GM18867 (cell line): ENCODE measurements at regions not wholly inside any gene's neighbourhood (a gene's known extent, or its start where the extent isn't known, plus 50 kb on each side); places are given as distances from the start of the nearest gene placed in this dataset.

Source experiments
- ATAC-seq: cut with Tn5 transposase; IDR thresholded peaks from one replicate; pipeline ENCODE4 v1.9.1; 2021; ENCODE audit warnings: mild to moderate bottlenecking, moderate library complexity; ENCODE audit not compliant: unreplicated experiment

DNA sequence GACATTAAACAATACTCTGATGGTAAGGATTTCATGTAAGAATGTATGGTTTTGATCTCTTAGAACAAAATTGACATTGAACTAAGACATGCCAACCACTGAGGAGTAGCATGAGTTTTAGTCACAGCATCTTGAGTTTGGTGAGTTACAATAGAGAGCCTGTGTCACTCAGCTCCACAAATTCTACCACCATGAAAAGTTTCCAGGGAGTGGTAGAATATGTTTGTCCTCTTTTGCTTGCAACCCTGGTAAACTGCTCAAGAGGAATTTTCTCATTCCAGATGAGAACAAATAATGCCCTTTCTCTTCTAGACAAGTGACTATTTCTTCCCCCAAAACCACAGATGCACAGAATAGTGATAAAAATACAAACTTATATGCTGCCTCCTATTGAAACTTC lies 502.0 kb upstream of the VRK2 start:
- no peak for ATAC-seq

DNA sequence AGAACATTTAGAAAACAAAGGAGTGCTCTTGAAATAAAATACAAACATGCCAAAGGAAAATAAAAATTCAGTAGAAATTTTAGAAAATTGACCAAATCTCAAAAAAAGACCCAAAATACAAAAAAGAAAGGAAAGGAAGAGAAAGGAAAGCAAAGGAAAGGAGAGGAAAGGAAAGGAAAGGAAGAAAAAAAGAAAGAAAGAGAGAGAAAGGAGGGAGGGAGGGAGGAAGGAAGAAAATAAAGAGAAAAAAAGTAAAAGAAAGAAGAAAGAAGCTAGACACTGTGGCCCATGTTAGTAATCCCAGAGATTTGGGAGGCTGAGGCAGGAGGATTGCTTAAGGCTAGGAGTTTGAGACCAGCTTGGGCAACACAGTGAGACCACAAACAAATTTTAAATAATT lies 500.1 kb upstream of the VRK2 start:
- no peak for ATAC-seq

DNA sequence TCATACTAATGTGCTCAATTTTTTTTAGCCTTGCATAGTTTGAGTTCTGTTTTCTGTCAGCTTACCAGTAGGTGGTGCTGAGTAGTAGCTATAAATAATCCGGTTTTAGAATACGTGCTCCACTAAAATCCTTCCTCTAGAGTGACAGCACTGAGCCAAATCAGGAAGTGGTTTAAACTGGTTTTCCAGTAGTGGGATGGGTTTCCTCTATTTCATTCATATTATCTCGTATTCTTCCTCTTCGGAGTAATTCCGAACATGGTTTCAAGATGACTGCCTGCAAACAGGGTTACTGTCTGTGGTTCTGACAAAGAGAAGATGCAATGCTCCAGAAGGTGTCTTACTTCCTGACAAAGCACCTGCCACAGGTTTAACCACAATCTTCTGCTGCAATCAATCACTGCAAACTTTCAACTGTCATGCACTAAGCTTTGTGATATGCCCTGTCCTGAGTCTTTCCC lies 496.9 kb upstream of the VRK2 start:
- ATAC-seq, result peak; percentile 61

DNA sequence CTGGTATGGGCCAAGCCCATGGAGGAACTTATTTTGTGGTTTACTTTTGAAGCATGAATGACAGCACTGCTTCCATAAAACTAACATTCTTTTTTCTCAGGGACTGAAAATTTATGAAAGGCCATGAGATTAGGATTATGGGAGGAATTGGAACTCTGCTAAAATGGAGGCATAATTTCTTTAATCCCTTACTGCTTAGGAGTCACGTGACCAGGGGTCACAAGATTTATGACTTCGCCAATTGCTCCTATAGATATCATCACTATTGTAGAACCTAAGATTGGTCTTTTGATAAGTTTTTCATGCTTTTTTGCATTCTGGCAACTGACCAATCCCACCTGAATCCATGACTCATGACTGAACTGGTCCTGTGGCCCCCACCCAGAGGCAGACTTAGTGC lies 495.7 kb upstream of the VRK2 start:
- no peak for ATAC-seq

DNA sequence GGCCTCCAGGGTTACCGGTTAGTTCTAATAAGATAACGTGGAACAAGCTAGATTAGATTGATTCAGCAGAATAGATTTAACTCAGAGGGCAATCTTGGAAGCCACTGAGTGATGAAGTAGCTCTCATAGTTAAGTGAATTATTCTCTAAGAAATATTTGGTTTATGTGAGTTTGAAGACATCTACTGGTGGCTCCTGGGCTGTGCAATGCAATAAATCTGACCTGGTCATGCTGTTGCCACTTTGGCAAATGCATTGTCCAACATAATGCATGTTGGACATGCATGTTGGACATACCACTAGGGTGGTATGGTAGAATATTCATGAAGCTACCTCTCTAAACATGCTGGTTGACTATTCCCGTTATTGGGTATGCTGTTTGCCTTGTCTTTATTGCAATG lies 493.7 kb upstream of the VRK2 start:
- no peak for ATAC-seq

DNA sequence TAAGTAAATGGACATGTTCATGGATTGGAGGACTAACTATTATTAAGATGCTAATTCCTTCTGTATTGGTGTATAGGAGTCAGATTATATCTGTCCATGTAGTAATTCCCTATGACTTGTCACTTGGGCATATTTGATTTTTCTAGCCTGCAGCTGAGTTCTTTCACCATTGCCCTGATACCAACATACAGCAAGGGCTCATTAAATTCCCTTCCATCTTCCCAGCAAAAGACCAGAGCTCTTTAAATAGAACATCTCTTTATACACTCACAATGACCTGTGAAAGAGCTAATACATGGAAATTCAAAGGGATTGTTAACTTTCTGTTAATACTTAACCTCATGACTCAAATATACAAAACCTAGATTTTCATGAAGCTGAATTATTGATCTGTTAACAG lies 492.3 kb upstream of the VRK2 start:
- no peak for ATAC-seq

DNA sequence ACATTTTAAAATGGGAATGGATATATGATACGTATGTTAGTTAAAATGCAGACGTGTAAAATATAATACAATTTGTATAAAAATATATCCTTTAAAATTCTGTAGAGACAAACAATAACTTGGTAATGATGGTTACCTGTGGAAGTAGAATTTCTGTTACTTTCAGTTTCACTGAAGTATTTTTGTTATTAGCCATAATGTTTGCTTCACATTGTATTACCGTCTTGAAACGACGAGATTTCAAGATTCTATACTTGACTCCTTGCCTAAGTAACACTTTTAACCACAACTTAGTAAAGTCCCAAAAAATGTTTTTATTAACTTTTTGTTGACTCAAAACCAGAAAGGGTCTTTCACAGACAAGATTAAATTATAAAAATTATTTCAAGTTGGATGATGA lies 488.3 kb upstream of the VRK2 start:
- ATAC-seq, result no peak

DNA sequence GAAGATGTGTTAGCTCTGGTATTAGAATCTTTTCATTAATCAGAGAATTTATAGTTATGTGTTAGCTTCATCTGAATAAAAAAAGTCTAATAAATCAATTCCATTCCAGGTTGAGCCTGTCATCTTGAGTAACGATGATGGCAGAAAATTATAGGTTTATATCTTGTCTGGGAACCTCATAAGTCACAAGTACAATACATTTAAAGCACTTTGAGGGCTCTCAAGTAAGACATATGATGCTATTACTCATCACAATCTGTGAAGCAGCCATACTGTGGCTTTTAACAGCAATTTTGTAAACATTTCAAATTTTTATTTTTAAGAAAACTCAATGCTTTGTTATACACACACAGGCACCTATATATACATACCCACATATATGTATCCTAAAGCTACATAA lies 484.1 kb upstream of the VRK2 start:
- ATAC-seq, result no peak

DNA sequence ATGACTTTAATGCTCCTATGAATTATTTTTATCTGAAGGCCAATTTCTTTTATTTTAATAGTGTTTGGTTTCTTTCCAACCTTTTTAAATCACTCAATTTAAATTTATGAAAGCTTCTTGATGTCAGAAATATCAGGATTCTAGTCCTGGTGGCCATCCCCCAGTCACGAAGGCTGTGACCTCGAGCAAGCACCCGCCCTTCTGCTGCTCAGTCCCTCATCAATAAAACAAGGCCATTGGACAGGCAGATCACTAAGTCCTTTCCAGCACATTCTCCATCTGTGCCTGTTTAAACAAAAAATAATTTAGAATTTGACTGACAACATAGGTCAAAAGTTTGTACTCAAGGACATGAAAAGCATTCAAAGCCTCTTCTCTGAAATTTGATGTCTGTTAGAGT lies 483.6 kb upstream of the VRK2 start:
- ATAC-seq, result no peak

DNA sequence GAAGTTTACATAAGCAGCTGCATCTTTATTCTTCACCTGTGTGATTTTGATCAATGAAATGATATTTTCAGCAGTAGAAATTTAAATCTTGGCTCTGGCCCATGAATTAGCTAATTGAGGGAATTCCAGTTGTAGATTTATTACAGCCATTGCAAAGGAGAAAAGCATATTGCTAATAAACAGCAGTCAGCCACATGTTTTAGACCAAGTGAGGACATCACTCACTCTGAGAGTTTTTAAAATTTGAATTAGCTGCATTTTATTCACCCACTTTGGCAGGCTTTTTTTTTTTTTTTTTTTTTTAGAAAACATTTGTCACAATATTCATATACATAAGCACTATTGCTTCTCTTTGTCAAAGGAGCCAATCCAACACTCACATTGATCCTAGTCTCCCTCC lies 479.4 kb upstream of the VRK2 start:
- no peak for ATAC-seq

DNA sequence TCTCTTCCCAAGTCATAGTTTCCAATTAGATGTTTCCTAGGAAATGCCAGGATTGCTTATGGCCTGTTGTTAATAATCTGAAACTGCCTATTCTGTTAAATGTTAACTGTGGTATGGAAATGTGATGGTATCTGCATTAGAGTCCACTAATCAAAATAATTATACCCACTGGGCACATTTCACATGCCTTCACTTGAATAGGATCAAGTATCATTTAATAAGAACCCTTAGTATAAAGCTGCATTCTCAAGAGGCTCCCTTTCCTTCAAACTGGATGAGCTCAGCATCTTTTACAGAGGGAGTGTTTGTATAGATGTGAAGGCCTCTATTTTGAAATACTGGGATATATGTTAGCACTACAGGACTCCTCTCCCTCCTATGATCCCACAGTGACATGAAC lies 477.2 kb upstream of the VRK2 start:
- ATAC-seq, result no peak

DNA sequence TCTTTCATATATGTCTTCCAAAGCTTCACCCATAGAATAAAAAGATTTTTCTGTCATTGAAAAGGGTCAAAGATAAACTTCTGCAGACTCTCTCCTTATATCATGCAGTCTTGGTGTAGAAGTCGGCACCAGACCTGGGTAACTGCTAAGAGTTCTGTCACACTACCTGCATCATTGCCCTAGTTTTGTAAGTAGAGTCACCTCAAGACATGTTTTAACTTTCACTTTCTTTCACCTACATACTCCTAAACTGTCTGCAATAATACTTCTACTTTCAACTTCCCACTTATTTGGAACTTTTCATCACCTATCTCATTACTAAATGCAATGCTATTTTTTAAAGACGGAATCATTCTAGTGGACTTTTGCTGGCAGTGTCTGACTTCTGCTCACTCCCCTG lies 475.6 kb upstream of the VRK2 start:
- peak; percentile 60 for ATAC-seq

DNA sequence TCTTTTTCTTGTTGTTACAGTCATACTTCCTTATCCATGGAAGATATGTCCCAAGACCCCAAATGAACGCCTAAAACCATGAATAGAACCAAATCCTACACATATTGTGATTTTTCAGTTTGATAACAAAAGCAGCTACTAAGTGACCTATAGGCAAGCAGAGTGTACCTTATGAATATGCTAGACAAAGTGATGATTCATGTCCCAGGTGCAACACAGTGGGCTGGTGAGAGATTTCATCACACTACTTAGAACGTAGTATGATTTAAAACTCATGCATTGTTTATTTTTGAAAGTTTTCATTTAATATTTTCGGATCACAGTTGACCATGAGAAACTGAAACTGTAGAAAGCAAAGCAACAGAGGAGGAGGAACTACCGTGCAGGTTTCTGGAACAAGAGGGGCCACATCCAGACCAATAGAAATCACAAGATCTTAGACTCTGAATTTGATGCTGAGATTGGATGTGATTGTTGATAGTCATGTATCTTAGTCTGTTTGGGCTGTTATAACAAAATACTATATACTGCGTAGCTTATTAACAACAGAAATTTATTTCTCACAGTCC lies 470.8 kb upstream of the VRK2 start:
- no peak for ATAC-seq

DNA sequence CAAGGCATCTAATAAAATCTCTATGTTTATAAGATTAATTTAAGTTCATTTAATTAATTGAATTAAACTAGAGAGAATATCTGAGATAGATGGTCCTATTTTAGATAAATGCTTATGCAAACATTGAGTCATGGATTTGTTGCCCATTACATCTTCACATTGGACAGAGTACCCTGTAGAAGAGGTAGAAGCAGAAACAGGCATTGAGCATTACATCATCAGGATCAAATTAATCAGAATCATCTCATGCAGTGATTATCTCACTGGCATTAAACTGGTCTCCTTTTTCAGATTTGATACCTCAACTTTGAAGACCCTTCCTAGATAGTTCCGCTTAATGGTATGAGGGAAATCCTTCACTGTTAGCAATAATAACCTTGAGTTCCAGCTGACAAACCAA lies 469.6 kb upstream of the VRK2 start:
- ATAC-seq, result no peak

DNA sequence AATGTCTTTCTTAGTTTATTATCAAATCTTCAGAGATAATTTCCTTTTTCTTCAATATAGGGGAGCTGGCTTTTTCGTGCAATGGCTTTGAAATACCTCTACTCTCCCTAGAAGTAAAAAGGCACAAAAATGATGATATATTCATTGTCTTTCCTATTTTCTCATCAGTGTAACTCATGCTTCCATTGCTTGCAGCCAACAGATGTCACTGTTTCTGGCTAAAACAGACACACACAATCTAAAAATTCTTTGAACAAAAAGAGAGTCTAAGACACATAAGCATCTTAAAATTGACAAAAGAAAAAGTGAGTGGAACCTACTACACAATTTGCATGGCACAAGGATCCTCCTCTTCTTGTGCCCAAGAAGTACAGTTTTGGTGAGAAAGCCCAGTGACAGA lies 448.7 kb upstream of the VRK2 start:
- no peak for ATAC-seq

DNA sequence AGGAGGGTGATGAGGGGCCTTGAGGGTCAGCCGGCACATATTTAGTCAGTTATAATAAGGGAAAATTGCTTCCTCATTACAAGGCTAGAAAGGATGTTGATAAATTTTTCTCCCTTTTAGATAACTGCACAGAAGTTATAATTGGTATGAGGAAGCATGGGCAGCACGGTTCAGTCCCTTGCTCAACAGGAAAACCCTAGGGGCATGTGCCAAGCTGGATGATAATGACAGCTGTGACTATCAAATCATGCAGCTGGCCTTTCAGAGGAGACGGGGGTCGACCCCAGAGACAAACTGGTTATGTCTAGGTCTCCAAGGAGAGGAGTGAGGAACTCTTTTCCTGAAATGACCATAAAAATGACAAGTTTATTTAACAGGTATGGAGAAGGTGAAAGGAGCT lies 448.1 kb upstream of the VRK2 start:
- no peak for ATAC-seq

DNA sequence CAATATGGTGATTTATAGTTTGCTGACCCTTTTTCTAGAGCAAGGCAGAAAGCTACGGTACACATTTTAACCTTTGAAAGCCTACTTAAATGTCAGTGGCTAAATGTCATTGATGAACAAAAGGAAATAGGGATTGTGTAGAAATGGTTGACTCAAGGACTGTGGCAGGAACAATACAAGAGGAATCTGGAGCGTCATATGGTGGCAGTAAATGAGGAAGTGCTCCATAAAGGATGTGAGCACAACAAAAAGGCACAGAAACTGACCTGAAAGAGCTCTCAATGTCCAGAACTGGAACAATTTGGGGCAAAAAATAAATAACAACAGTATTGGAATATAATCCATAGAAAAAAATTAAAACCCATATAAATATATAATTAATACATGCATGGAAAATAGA lies 443.9 kb upstream of the VRK2 start:
- no peak for ATAC-seq

DNA sequence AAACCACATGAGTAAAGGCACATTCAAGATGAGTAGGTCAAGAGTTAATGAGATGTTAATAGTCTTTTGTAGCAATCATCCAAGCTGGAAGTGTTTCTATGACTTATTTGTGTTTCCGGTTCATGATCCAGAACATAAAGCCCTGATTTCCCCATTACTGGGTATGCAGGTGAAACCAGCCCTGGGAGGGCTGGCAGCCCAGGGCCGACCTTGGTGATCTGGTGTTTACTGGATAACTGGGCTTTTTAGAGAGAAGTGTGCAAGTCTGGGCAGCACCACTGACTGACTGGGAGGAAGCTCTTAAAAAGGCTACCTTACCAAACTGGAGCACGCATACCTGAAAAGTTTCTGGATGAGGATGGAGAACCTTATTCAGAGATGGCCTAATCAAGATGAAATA lies 431.6 kb upstream of the VRK2 start:
- ATAC-seq, result no peak

DNA sequence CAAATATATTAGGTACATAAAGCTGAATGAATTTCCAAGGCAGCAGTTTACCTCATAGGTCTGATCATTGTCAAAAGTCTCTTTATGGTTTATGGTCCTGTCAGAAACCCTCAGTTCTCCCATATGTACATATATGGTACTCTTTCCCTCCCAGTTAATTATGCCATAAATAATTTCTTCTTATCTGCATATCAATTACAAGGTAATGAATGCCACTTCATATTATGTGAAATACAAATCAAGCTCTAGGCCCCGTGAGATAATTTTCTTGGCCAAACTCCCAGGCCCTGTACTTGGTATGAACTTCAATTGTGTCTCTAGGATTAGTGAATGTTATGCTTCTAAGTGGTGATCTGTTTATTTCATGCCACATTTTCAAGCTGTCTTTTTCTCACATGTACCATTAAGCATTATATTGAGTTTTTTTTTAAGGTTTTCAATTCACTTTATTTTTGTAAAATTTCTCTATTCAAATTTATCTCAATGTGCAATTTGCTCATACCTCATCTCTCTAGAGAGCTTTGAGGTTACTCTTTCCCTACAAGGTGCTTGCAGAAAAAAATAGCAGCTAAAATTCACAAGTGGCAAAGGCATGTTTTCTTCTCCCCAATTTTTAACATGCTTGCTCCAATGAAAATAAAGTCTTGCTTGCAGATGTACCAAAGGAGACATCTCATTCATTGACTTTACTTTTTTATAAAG lies 430.6 kb upstream of the VRK2 start:
- no peak for ATAC-seq

DNA sequence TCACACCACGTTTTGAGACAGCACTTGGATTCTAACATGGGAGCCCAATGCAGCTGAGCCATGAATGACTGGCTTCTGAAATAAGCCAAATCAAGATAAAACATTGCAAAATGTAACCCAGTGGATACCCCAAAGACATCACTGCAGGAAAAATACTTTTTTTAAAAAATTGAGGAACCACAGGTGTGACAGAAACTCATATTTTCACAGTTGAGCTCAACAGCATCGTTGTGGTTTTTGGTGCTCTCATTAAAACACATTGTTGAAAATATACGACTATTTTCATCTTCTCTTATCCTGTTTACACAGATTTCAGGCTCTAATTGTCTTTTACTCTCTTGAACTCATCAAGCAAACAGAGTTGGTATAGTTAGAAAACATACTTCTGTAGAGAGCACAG lies 429.3 kb upstream of the VRK2 start:
- no peak for ATAC-seq

DNA sequence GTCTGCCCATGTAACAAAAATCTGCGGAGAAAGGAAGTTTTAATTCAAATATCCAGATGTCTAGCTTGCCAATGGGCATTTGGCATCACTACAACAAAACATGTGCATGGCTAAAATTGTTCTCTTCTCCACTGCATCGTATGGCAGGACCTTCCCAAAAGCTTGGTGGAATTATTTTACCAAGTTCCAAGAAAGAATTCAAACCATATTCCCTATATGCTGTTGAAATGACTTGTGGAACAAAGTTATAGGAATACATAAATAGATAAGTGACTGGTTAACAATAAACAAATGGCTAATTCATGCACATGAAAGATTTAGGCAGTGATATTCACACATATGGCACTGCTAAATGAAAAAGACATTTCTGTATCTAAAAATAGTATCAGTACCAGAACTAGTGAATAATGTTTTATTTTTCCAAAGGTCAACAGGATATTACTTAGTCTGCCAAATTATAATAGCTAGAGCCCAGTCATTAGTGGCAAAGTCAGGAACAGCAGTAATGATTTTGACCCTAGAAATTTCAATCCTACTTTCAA lies 425.4 kb upstream of the VRK2 start:
- no peak for ATAC-seq

DNA sequence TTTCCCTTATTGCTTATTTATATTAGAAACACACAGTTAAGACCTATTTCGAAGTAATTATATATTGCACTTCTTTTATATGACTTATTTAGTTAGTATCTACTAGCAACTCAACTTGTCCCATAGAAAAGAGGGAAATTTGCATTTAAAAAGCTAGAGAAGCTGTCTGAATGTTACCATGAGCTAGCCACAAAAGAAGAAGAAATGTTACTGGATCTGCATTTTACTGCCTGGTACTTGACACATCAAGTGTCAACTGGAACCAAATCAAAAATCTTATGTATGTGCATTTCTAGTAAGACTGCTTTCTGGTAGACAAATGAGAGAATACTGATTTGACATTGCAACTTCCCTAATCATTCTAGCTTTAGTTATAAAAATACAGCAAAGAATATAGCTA lies 424.6 kb upstream of the VRK2 start:
- ATAC-seq, result no peak

DNA sequence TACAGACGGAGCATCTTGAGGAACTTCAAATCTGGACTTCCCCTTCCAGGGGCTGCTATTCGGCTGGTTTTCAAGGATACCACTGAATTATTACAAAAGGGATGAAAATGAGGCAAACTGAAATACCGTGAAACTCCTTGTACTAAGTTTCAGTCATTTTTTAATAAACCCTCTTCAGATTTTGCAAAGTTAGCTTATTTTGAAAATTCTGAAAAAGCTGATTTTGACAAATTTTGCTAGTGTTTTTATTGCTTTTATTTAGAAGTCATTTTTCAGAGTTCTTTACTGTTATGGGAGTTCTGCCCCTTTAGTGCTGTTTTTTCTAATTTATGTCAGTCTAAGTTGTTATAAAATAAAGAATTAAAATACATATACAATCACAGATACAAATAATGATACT lies 390.4 kb upstream of the VRK2 start:
- ATAC-seq, result no peak
